Neural progenitor cell (in vitro differentiated cells): ENCODE measurements at regions not wholly inside any gene's neighbourhood (a gene's known extent, or its start where the extent isn't known, plus 50 kb on each side); places are given as distances from the start of the nearest gene placed in this dataset.

Source experiments
- DNase-seq: peaks from one replicate; pipeline ENCODE4 v3.0.0-alpha.2; 2016; ENCODE audit warnings: low spot score
- H2AFZ ChIP-seq: fragments of 200-600 bp; sonication (generic); replicated peaks from 2 replicates; pipeline ENCODE4 v1.6.1; 2016; ENCODE audit warnings: antibody characterized with exemption
- H3F3A ChIP-seq: fragments of 200-600 bp; sonication (generic); 2 replicates; pipeline ENCODE4 v1.6.1; 2016; ENCODE audit warnings: antibody characterized with exemption, low read depth
- H3K27ac ChIP-seq: fragments of 200-600 bp; sonication (generic); 2 replicates; pipeline ENCODE4 v1.5.1; 2016; ENCODE audit warnings: mild to moderate bottlenecking
- H3K27me3 ChIP-seq: fragments of 200-600 bp; sonication (generic); 2 replicates; pipeline ENCODE4 v1.6.1; 2016; ENCODE audit warnings: mild to moderate bottlenecking, moderate library complexity
- H3K36me3 ChIP-seq: fragments of 200-600 bp; sonication (generic); 2 replicates; pipeline ENCODE4 v1.5.1; 2016
- H3K4me1 ChIP-seq: fragments of 200-600 bp; sonication (generic); 2 replicates; pipeline ENCODE4 v1.6.1; 2016; ENCODE audit warnings: mixed run types
- H3K4me2 ChIP-seq: fragments of 200-600 bp; sonication (generic); 2 replicates; pipeline ENCODE4 v1.6.1; 2016
- H3K4me3 ChIP-seq: fragments of 200-600 bp; sonication (generic); 2 replicates; pipeline ENCODE4 v1.5.1; 2016
- H3K79me2 ChIP-seq: fragments of 200-600 bp; sonication (generic); 2 replicates; pipeline ENCODE4 v1.6.1; 2016; ENCODE audit warnings: low read depth
- H3K9ac ChIP-seq: fragments of 200-600 bp; sonication (generic); 2 replicates; pipeline ENCODE4 v1.6.1; 2016
- H3K9me3 ChIP-seq: fragments of 200-600 bp; sonication (generic); 2 replicates; pipeline ENCODE4 v1.5.1; 2016; ENCODE audit warnings: low read depth
- H4K20me1 ChIP-seq: fragments of 200-600 bp; sonication (generic); 2 replicates; pipeline ENCODE4 v1.6.1; 2016; ENCODE audit warnings: low read depth
- H3K27ac Mint-ChIP-seq: 3 replicates; pipeline ENCODE4 v1.8.0; 2021; ENCODE audit warnings: mixed read lengths
- H3K27me3 Mint-ChIP-seq: 2 replicates; pipeline ENCODE4 v1.8.0; 2022; ENCODE audit warnings: low read depth, mild to moderate bottlenecking, inconsistent platforms, moderate library complexity, mixed read lengths; ENCODE audit not compliant: insufficient read depth
- H3K36me3 Mint-ChIP-seq: 3 replicates; pipeline ENCODE4 v1.8.0; 2021; ENCODE audit warnings: mixed read lengths
- H3K4me1 Mint-ChIP-seq: 3 replicates; pipeline ENCODE4 v1.8.0; 2021; ENCODE audit warnings: mixed read lengths
- H3K4me3 Mint-ChIP-seq: 3 replicates; pipeline ENCODE4 v1.8.0; 2021; ENCODE audit warnings: mild to moderate bottlenecking, moderate library complexity, mixed read lengths
- H3K9me3 Mint-ChIP-seq: 3 replicates; pipeline ENCODE4 v1.8.0; 2020; ENCODE audit warnings: mixed read lengths
- EZH2 ChIP-seq: fragments of 200-600 bp; sonication (generic); IDR thresholded peaks from 2 replicates; pipeline ENCODE4 v1.6.1; 2017; ENCODE audit warnings: antibody characterized with exemption, mild to moderate bottlenecking, moderate library complexity
- EZH2phosphoT487 ChIP-seq: fragments of 200-600 bp; sonication (generic); IDR thresholded peaks from 2 replicates; pipeline ENCODE4 v1.6.1; 2017; ENCODE audit warnings: antibody characterized with exemption
- TF ChIP-seq, protein P1 (sequence below): fragments of 200-600 bp; sonication (generic); IDR thresholded peaks from 2 replicates; pipeline ENCODE4 v1.5.1; 2017; ENCODE audit warnings: antibody characterized with exemption, mild to moderate bottlenecking

DNA sequence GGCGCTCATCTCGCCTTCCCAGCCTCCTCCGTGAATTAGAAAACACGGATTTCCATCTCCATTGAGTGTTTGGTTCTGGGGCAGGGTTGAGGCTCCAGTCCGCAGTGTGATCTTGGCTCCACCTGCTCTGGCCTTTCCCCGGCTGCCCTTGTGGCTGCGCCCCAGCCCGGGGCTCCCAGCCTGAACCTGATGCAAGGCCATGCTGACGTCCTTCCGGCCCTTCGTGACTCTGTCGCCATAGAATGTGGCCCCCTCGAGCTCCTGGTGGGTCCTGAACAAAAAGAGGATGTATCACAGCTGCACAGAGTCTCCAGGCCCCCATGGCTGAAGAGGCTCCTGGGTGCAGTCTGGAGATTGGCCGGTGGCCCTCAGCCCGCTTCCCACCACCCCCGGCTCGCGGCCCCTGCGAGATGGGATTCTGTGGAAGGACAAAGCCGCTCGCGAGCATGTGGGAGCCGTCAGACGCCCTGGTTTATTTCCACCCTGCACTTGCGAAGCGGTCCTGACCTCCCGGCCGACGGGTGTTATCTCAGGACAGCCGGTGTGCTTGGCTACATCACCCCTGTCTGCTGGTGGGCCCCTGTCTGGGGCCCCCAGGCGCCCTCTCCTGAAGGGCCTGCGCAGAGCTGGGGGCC, 1214.0 kb downstream of the BRD1 start:
- Histone ChIP-seq H3K9me3 (no peaks in the 10 kb centered on the region), H3K36me3 (no peaks in the 10 kb centered on the region), H3K79me2 (no peaks in the 10 kb centered on the region), H2AFZ (no peak overlapping the region), H3K4me2 (no peak overlapping the region), H3K4me1 (no peaks in the 10 kb centered on the region), H3K27me3 (no peaks in the 10 kb centered on the region), H3K27ac (no peak overlapping the region), H3K4me3 (no peak overlapping the region), H3F3A (no peaks in the 10 kb centered on the region), H3K9ac (no peak overlapping the region), H4K20me1 (peaks cover 14% of the 10 kb centered on the region)
- Mint-ChIP-seq H3K9me3 (no peaks in the 10 kb centered on the region), H3K4me3 (no peak overlapping the region), H3K4me1 (peaks cover 11% of the 10 kb centered on the region), H3K27ac (no peak overlapping the region), H3K36me3 (peaks cover 2% of the 10 kb centered on the region), H3K27me3 (no peaks in the 10 kb centered on the region)
- DNase-seq, result no peak
- TF ChIP-seq EZH2phosphoT487 (no peak), EZH2 (no peak)
- TF ChIP-seq, protein P1, sequence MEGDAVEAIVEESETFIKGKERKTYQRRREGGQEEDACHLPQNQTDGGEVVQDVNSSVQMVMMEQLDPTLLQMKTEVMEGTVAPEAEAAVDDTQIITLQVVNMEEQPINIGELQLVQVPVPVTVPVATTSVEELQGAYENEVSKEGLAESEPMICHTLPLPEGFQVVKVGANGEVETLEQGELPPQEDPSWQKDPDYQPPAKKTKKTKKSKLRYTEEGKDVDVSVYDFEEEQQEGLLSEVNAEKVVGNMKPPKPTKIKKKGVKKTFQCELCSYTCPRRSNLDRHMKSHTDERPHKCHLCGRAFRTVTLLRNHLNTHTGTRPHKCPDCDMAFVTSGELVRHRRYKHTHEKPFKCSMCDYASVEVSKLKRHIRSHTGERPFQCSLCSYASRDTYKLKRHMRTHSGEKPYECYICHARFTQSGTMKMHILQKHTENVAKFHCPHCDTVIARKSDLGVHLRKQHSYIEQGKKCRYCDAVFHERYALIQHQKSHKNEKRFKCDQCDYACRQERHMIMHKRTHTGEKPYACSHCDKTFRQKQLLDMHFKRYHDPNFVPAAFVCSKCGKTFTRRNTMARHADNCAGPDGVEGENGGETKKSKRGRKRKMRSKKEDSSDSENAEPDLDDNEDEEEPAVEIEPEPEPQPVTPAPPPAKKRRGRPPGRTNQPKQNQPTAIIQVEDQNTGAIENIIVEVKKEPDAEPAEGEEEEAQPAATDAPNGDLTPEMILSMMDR, result no peak

DNA sequence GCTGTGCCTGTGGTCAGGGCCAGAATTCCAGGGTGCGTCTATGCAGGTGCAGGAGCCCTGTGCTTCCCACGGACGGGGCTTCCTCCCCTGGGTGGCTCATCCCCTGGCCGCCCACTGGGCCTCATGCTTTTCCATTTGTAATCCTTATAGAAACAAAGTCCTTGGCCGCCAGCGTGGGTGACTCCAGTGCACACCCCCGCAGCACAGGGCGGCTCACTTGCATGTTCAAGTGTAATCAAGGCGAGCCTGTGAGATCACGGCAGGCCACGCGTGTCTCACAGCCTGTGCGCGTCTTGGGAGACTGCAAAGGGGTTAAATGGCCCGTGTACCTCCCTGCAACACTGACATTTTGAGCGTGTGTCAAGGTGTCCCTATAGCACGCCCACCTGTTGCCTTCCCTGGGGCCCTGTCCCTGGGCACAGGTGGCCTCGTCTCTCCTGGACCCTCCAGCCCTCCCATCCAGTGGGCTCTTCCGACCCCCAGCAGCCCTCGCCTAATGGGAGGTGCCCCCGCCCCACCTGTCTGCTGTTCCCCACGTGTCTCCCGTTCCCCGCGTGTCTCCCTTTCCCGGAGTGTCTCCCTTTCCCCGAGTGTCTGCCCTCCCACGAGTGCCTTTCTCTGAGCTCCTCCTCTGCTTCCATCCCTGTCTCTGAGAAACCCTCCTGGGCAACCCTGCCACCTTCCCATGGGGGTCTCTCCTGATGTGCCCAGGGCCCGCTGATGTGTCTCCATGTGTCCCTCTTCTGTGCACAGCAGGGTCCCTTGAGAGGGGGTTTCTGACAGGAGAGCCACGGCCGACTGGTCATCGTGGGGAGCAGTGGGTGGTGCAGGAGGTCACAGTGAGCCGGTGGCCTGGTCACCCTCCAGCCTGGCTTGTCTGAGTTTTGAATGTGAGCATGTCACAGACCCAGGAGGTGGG, 1215.3 kb downstream of the BRD1 start:
- Histone ChIP-seq H3K79me2 (peaks cover 6% of the 10 kb centered on the region), H3K4me1 (no peaks in the 10 kb centered on the region), H3K27ac (no peak overlapping the region), H3K9ac (no peak overlapping the region), H4K20me1 (peaks cover 17% of the 10 kb centered on the region), H3F3A (no peaks in the 10 kb centered on the region), H3K4me2 (no peak overlapping the region), H3K27me3 (no peaks in the 10 kb centered on the region), H3K4me3 (no peak overlapping the region), H2AFZ (no peak overlapping the region), H3K9me3 (no peaks in the 10 kb centered on the region), H3K36me3 (no peaks in the 10 kb centered on the region)
- TF ChIP-seq EZH2 (no peak), EZH2phosphoT487 (no peak)
- TF ChIP-seq, protein P1, result no peak
- Mint-ChIP-seq H3K4me1 (peaks cover 15% of the 10 kb centered on the region), H3K27ac (no peak overlapping the region), H3K4me3 (no peak overlapping the region), H3K36me3 (peaks cover 6% of the 10 kb centered on the region), H3K27me3 (peaks cover 2% of the 10 kb centered on the region), H3K9me3 (peaks cover 2% of the 10 kb centered on the region)
- DNase-seq, result no peak

DNA sequence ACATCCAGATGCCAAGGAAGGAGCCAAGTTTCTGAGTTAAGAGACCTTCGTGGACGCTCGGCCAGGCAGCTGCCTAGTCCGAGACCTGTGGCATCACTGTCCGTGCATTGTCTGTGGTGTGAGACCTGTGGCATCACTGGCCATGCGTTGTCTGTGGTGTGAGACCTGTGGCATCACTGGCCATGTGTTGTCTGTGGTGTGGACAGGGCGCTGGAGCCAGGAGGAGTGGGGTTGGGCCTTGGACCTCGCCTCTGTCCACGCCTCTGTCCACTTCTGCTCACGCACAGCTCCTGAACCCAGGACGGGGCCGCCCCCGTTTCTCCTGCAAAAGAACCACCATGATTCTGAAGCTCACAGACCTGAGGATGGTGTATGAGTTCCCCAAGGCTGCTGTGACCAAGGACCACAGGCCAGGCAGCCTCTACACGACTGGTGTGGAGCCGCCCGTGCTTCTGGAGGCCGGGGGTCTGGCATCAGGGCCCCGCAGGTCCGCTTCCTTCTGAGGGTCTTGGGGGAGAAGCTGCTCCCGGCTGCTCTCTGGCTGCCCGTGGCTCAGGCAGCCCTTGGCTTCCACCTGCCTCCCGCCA, 1218.3 kb downstream of the BRD1 start:
- peaks cover 2% of the 10 kb centered on the region for H3K9me3 Mint-ChIP-seq
- DNase-seq, result no peak
- TF ChIP-seq EZH2phosphoT487 (no peak), EZH2 (no peak)
- TF ChIP-seq, protein P1, result no peak
- peaks cover 15% of the 10 kb centered on the region for H3K4me1 Mint-ChIP-seq
- Histone ChIP-seq H3K27me3 (no peaks in the 10 kb centered on the region), H3K9ac (no peak overlapping the region), H4K20me1 (peaks cover 18% of the 10 kb centered on the region), H2AFZ (no peak overlapping the region), H3K4me1 (no peaks in the 10 kb centered on the region), H3K4me3 (no peak overlapping the region), H3K79me2 (peaks cover 22% of the 10 kb centered on the region), H3F3A (no peaks in the 10 kb centered on the region), H3K4me2 (no peak overlapping the region), H3K9me3 (no peaks in the 10 kb centered on the region), H3K36me3 (no peaks in the 10 kb centered on the region), H3K27ac (no peak overlapping the region)
- no peak overlapping the region for H3K27ac Mint-ChIP-seq
- peaks cover 2% of the 10 kb centered on the region for H3K27me3 Mint-ChIP-seq
- no peak overlapping the region for H3K4me3 Mint-ChIP-seq
- H3K36me3 Mint-ChIP-seq, result peaks cover 12% of the 10 kb centered on the region
